Tibial artery (tissue), 4 donors: ENCODE measurements at regions not wholly inside any gene's neighbourhood (a gene's known extent, or its start where the extent isn't known, plus 50 kb on each side); places are given as distances from the start of the nearest gene placed in this dataset.

ENCODE experiments used
- DNase-seq, 2 donors: peaks; one replicate each; pipeline ENCODE4 v3.0.0-alpha.2; 2019
- H3K27ac ChIP-seq, 2 donors: fragments of 200-600 bp; sonication (generic) in 1 of 2; 1 replicate in 1 of 2; 2 replicates in 1 of 2; pipeline ENCODE4 v1.5.1; 2018 to 2019; ENCODE audit warnings: mild to moderate bottlenecking in 1 of 2
- H3K27me3 ChIP-seq, 2 donors: fragments of 200-600 bp; sonication (generic) in 1 of 2; one replicate each; pipeline versions ENCODE4 v1.5.1 to v1.6.0; 2016 to 2019
- H3K36me3 ChIP-seq, 3 donors: fragments of 200-600 bp; sonication (generic) in 2 of 3; one replicate each; pipeline ENCODE4 v1.5.1; 2016 to 2019; ENCODE audit warnings: mild to moderate bottlenecking in 2 of 3
- H3K4me1 ChIP-seq, 4 donors: fragments of 200-600 bp; sonication (generic) in 2 of 4; 1 replicate in 3 of 4; 2 replicates in 1 of 4; pipeline ENCODE4 v1.5.1; 2016 to 2019
- H3K4me3 ChIP-seq, 2 donors: fragments of 200-600 bp; sonication (generic) in 1 of 2; 1 replicate in 1 of 2; 2 replicates in 1 of 2; pipeline ENCODE4 v1.5.1; 2018 to 2019; ENCODE audit warnings: mild to moderate bottlenecking in 2 of 2
- H3K9me3 ChIP-seq, 3 donors: fragments of 200-600 bp; sonication (generic) in 1 of 3; one replicate each; pipeline ENCODE4 v1.5.1; 2016 to 2019
- CTCF ChIP-seq, 2 experiments: fragments of 200-600 bp in 1 of 2; fragments of 450-650 bp in 1 of 2; IDR thresholded peaks; one replicate each; pipeline ENCODE4 v1.5.1; 2017 to 2019; ENCODE audit warnings: antibody characterized with exemption in 2 of 2, mild to moderate bottlenecking in 1 of 2, moderate library complexity in 1 of 2
- intact Hi-C: fragments of 100-400 bp; cut with DNase I; formaldehyde crosslinking; loops from one replicate; pipeline ENCODE4 v1.15.0; 2023; ENCODE audit warnings: low total_unique reads

DNA sequence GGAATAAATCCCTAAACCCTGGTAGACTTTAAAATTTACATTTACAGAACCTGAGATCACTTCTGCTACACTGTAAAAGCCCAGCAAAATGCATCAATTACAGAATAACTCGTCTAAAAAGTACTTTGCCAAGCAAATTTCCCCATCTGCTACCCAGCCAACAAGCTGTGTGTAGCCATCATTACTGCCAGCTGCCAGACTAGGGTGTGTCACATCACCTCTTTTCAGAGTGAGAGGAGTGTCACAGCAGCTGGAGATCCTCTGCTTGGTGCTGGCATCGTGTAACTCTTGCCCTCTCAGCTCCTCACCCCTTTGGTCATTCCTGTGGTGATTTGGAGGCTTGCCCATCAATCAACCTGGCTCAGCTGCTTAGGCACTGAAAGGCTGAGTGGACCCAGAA is 340.4 kb upstream of the MMADHC start:
- TF ChIP-seq CTCF (IDR thresholded peaks at IDR 0.05) = no peak

GRCh38 chr2:149926149-149926548 is 338.6 kb upstream of the MMADHC start:
- H3K4me1 ChIP-seq = no peaks in the 10 kb centered on the region
- intact Hi-C loops = no loop called here
- no peak for TF ChIP-seq CTCF (IDR thresholded peaks at IDR 0.05)

More for the DNA sequence above, 340.4 kb upstream of the MMADHC start:
- H3K4me1 ChIP-seq = no peaks in the 10 kb centered on the region
- no peak overlapping the region for H3K4me3 ChIP-seq
- no peak for DNase-seq
- H3K27ac ChIP-seq = no peak overlapping the region
- no peaks in the 10 kb centered on the region for H3K36me3 ChIP-seq
- intact Hi-C loops = no loop called here
- H3K27me3 ChIP-seq = no peaks in the 10 kb centered on the region
- H3K9me3 ChIP-seq = no peaks in the 10 kb centered on the region

DNA sequence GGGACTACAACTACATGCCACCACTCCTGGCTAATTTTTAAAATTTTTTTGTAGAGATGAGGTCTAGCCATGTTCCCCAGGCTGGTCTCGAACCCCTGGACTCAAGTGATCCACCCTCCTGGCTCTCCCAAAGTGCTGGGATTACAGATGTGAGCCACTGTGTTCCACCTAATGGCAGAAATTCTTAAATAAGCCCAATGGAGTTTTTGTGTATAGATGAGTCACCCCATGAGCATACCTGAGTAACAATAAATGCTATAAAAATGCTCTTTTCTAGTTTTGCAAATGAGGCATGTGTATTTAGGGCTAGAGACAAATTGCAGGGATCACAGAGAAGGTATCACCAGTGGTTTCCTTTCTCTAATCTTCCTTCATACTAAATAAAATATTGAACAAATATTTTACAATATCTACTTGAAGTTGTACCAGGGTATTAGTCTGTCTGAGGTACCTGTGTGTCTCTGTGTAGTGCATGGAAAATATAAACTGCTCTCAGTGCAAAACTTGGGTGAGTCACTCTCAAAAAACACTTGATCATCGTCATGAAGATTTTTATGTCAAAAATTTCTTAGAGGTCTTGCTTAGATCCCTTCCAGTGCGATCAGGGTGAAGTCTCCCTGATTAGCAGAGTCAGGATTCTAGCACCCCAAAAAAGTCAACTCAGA is 337.1 kb upstream of the MMADHC start:
- no peak for DNase-seq
- peaks cover 0 to 13% (median 0%) of the 10 kb centered on the region in 3 donors for H3K9me3 ChIP-seq
- H3K4me3 ChIP-seq = no peak overlapping the region
- no peaks in the 10 kb centered on the region for H3K4me1 ChIP-seq
- no peaks in the 10 kb centered on the region for H3K36me3 ChIP-seq
- H3K27me3 ChIP-seq = no peaks in the 10 kb centered on the region
- TF ChIP-seq CTCF (IDR thresholded peaks at IDR 0.05) = no peak
- H3K27ac ChIP-seq = no peak overlapping the region
- intact Hi-C loops = no loop called here

More at GRCh38 chr2:149926149-149926548, 338.6 kb upstream of the MMADHC start:
- H3K9me3 ChIP-seq = peaks cover 0 to 2% (median 0%) of the 10 kb centered on the region in 3 donors
- H3K27ac ChIP-seq = no peak overlapping the region
- DNase-seq = no peak
- H3K36me3 ChIP-seq = no peaks in the 10 kb centered on the region
- H3K4me3 ChIP-seq = no peak overlapping the region
- no peaks in the 10 kb centered on the region for H3K27me3 ChIP-seq

GRCh38 chr2:149924028-149924427 is 336.5 kb upstream of the MMADHC start:
- Histone ChIP-seq H3K4me1 (no peaks in the 10 kb centered on the region), H3K27me3 (no peaks in the 10 kb centered on the region), H3K36me3 (no peaks in the 10 kb centered on the region), H3K9me3 (peaks cover 0 to 13% (median 0%) of the 10 kb centered on the region in 3 donors), H3K4me3 (no peak overlapping the region), H3K27ac (no peak overlapping the region)
- intact Hi-C loops = no loop called here
- no peak for TF ChIP-seq CTCF (IDR thresholded peaks at IDR 0.05)
- DNase-seq = no peak

- Histone ChIP-seq H3K27me3 (no peaks in the 10 kb centered on the region), H3K4me3 (no peak overlapping the region), H3K9me3 (peaks cover 0 to 13% (median 0%) of the 10 kb centered on the region in 3 donors), H3K27ac (no peak overlapping the region), H3K4me1 (no peaks in the 10 kb centered on the region), H3K36me3 (no peaks in the 10 kb centered on the region)
- TF ChIP-seq CTCF (IDR thresholded peaks at IDR 0.05) = no peak
- DNase-seq = no peak
- intact Hi-C loops = no loop called here
Observed at GRCh38 chr2:149921911-149922616, 334.5 kb upstream of the MMADHC start.
